ENCODE measurements at regions not wholly inside any gene's neighbourhood (a gene's known extent, or its start where the extent isn't known, plus 50 kb on each side); places are given as distances from the start of the nearest gene placed in this dataset.

DNA sequence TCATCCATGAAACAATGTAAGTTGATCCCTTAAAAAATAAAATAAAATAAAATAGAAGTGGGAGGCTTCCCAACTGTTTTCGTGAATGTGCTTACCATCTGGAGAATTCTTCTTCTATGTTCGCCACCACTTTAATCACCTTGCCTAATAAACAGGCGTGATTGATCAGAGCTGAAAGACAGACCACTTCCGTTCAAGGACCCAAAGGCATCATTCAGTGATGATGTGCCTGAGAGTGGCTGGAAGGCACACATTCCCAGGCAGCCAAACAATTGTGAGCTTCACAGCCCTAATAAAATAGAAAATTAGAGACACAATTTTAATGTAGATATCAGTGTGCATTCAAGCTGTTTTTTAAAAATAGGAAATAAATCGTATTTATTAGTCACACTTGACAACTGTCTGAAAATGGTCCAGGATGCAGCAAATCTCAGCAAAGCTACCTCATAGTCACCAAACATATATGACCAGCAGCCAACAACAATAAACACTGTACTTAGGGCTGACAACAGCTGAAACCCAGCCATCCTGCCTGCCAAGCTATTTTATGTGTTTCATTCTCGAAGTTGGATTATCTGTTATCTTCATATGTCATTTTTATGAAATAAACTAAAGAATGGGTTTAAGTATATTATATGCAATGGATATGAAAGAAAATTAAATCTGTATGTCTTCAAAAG is 163.2 kb upstream of the FAM9B start:
- DNase-seq, result no peak

GRCh38 chrX:9204560-9204959 is 170.6 kb upstream of the FAM9B start:
- DNase-seq, result no peak

DNA sequence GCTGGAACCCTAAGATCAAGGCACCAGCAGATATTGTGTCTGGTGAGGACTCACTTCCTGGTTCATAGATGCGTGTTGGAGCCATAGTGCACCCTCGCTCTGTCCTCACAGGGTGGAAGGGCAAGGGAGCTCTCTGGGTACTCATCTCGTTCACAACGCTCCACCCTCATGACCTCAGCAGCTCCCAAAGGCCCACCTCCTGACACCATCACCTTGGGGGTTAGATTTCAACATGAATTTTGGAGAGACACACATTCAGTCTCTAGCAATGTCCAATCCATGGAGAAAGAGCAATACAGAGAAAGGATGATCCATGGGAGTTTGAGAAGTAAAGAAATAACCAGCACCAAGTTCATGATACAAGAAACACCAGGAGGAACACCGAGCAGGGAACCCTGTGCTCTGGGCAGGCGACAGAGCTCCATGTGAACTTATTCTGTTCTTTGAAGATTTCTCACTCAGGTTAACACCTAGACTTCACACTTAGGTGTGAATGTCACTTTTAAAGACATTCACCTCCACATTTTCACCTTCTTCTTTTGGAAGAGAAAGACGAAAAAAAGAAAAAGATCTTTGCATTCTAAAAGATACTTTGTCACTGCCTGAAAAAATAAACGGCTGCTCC is 171.8 kb upstream of the FAM9B start:
- DNase-seq, result no peak

GRCh38 chrX:9207142-9207541 is 173.2 kb upstream of the FAM9B start:
- no peak for DNase-seq

DNA sequence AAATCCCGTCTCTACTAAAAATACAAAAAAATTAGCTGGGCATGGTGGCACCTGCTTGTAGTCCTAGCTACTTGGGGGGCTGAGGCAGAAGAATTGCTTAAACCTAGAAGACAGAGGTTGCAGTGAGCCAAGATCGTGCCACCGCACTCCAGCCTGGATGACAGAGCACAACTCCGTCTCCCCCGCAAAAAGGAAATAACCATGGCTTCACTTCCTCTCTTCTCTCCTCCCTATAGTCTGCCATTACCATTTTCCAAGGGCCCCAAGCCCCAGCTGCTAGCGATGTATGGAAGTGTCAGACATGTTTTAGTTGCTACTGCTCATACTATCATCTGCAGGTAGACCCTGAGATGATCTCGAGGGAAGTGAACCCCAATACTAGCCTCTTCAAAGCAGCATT is 177.3 kb upstream of the FAM9B start:
- no peak for DNase-seq

DNA sequence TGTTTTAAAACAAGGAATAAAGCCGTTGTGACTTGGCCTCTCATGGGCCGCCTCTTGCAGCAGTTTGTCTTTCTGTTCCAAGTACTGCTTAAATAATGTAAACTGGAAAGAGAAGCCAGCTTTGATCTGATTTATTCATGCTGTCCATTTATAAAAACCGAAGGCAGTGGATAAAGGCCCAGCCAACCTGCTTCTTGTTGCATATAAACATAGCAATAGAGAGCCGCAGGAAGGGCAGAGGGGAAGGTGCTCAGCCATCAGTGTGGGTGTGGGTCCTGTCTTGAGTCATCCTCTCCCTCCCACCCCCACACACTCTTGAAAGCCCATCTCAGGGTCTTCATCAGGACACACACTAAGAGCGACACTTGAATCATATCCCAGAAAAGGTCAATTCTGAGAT is 187.9 kb upstream of the FAM9B start:
- DNase-seq, result no peak

DNA sequence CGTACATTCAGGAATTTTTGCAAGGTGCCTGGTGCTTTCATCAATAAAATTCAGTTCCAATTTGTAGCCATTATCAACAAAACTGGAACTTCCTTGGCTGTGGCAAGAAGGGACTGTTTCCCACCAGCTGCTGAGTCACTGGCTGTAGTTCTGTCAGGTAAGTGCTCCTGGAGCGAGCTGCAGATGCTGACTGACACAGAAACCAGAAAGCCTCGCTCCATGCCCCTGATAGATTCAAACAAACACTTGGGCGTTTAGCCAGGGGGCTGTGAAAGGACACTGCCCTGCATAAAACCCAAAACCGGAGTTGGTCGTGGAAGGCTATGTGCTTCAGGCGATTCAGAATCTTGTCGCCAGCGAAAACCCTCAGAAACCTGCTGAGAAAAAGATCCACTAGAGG is 188.4 kb upstream of the FAM9B start:
- DNase-seq, result no peak

DNA sequence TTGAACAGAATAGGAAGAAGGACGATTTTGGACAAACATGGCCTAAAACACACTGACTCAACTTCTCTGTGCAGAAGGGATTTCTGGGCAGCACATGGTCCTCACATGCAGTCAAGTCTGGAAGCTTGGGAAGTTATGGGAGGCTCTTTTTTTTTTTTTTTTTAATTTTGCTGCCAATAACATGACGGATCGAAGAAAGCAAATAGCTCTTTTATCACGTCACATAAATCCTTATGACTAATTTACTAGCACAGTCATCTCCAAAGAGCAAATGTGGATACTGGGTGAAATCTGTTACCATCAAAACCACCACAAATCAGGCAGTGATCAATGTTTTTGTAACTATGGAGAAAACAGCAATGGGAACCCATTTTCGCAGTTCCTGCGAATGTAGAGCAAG is 193.3 kb upstream of the FAM9B start:
- DNase-seq, result no peak

DNA sequence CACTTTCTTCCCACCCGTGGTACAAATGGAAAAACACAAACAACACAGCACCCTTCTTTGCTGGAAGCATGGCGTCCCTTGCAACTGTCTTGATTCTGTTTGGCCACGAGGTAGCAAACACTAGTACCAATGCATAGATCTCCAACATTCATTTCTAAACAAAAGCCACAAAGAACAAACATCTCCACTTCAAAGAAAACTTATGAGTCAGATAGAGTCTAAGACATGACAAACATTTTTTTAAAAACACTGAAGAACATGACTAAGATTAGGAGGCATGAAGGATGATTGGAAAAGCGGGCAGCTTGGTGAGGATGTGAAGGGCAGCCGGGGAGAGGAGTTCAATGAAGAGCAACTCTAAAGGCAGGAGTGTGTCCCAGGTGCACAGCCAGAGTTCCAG is 197.6 kb upstream of the FAM9B start:
- DNase-seq, result no peak

- no peak for DNase-seq
Observed at GRCh38 chrX:9233141-9233540, 199.2 kb upstream of the FAM9B start.

GRCh38 chrX:9234315-9234714 is 200.4 kb upstream of the FAM9B start:
- DNase-seq, result no peak

- DNase-seq, result no peak
Observed at GRCh38 chrX:9235722-9236121, 201.8 kb upstream of the FAM9B start.

- no peak for DNase-seq
Observed at GRCh38 chrX:9240956-9241355, 207.0 kb upstream of the FAM9B start.

GRCh38 chrX:9241427-9241826 is 207.5 kb upstream of the FAM9B start:
- no peak for DNase-seq

DNA sequence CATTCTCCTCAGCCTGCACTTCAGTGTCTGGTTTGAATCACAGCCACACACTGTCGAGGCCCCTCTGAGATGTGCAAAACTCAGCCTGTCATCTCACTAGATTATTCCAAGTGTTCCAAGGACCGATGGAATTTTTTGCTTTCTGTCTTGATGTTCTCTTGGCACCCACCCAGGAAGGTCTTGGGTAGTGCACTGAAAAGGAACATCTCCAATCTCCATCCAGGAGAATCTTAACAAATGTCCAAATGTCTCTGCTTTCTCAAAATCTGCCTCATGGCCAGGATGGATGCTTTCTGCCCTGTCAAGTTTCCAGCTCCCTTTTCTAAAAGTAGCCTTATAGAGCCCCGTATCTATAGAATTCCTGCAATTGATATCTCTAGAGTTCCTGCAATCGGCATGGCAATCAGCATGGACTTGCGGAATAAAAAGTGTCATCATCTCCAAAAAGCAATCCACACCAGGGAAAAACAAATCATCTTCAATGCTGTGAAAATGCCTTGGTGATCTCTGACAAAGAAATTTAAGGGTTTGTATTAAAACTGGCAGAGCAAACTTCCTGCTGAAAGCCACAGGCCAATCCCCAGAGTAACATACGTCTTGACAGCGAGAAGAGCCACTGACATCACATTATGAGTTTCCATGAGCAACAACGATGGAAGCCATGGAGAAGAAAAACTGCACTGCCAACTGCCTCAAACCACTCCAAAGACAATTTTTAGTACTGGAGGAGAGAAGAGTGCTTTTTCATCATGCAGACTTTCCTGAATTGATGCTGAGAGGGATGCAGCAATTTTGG is 215.3 kb upstream of the FAM9B start:
- no peak for DNase-seq

- no peak for DNase-seq
Observed at GRCh38 chrX:9252182-9252581, 212.7 kb upstream of the TBL1X start.

GRCh38 chrX:9253211-9253610 is 211.6 kb upstream of the TBL1X start:
- DNase-seq, result no peak

DNA sequence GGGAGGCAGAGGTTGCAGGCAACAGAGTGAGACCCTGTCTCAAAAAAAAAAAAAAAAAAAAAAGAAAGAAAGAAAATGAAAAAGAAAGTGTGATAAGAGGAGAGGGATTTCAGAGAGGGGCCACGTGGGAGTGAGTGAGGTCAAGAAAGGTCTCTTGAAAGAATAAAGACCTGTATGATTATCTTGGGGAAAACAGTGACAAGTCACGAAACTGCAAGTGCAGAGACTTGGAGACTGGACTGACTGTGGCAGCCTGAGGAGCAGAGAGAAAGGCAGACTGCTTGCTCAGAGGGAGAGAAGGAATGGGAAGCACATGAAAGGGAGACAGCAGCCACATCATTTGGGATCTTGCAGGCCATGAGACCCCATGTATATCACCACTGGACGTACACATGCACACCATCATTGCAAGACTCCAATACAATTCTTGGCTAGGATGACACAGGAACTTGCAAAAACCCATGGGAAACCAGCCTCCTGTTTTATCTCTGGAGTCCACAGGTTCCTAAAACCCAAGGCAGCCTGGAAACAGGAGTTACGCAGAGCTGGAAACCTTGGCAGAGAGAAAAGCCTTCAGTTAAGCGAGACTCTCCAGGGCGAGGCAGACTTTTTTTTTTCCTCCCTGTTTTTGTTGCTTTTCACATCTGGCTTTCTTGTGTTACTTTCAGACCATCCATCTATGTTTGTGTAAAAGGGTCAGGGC is 207.0 kb upstream of the TBL1X start:
- DNase-seq, result no peak

GRCh38 chrX:9258421-9259104 is 206.3 kb upstream of the TBL1X start:
- no peak for DNase-seq

GRCh38 chrX:9260603-9261002 is 204.3 kb upstream of the TBL1X start:
- DNase-seq, result no peak

DNA sequence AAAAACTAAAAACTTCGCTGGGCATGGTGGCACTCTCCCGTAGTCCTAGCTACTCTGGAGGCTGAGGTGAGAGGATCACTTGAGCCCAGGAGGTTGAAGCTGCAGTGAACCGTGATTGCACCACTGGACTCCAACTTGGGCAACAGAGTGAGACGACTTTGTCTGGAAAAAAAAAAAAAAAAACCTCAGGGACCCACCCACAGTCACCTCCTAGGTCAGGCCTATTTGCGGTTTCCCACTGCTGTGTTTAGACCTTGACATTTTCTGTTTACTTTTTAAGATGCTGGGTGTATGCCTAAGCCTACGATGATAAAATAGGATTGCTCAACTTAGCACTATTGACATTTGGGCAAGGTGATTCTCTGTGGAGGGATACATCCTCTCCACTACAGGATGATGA is 197.4 kb upstream of the TBL1X start:
- DNase-seq, result no peak

- no peak for DNase-seq
Observed at GRCh38 chrX:9269134-9269533, 195.7 kb upstream of the TBL1X start.
